Activated CD8-positive, alpha-beta T cell treated with anti-CD3 and anti-CD28 coated beads for 36 hours (primary cell): ENCODE measurements at regions not wholly inside any gene's neighbourhood (a gene's known extent, or its start where the extent isn't known, plus 50 kb on each side); places are given as distances from the start of the nearest gene placed in this dataset.

ENCODE experiments used
- ATAC-seq: fragments of 200-7000 bp; cut with Tn5 transposase; one replicate; pipeline ENCODE4 v1.10.0; 2021; ENCODE audit warnings: mild to moderate bottlenecking, moderate library complexity
- CTCF ChIA-PET: fragments of 350-600 bp; sonication (Branson Sonifier 250); formaldehyde crosslinking; loops from one replicate; lab custom pipeline; 2021; ENCODE audit warnings: antibody characterized with exemption; lab: Charles Lee
- POLR2A ChIA-PET: fragments of 350-600 bp; sonication (Branson Sonifier 250); formaldehyde crosslinking; loops from one replicate; lab custom pipeline; 2021; ENCODE audit warnings: antibody characterized with exemption; lab: Charles Lee
- DNase-seq: peaks from one replicate; pipeline ENCODE4 v3.0.0-alpha.2; 2020
- H3K27ac Mint-ChIP-seq: one replicate; pipeline ENCODE4 v1.8.0; 2021; ENCODE audit warnings: mild to moderate bottlenecking, mixed read lengths
- H3K27me3 Mint-ChIP-seq: one replicate; pipeline ENCODE4 v1.8.0; 2021; ENCODE audit warnings: mixed read lengths
- H3K36me3 Mint-ChIP-seq: one replicate; pipeline ENCODE4 v1.8.0; 2021; ENCODE audit warnings: low read depth, mixed read lengths
- H3K4me1 Mint-ChIP-seq: one replicate; pipeline ENCODE4 v1.8.0; 2021; ENCODE audit warnings: low read depth, mixed read lengths
- H3K4me3 Mint-ChIP-seq: one replicate; pipeline ENCODE4 v1.8.0; 2021; ENCODE audit warnings: mild to moderate bottlenecking, moderate library complexity, mixed read lengths
- H3K9me3 Mint-ChIP-seq: one replicate; pipeline ENCODE4 v1.8.0; 2021; ENCODE audit warnings: mixed read lengths
- intact Hi-C: fragments of 100-400 bp; cut with micrococcal nuclease; formaldehyde crosslinking; loops from one replicate; pipeline ENCODE4 v1.10.0; 2022
- TF ChIP-seq, protein P1 (sequence below): fragments of 200-600 bp; IDR thresholded peaks from one replicate; pipeline ENCODE4 v1.8.0; 2022; ENCODE audit warnings: antibody characterized with exemption, mild to moderate bottlenecking

DNA sequence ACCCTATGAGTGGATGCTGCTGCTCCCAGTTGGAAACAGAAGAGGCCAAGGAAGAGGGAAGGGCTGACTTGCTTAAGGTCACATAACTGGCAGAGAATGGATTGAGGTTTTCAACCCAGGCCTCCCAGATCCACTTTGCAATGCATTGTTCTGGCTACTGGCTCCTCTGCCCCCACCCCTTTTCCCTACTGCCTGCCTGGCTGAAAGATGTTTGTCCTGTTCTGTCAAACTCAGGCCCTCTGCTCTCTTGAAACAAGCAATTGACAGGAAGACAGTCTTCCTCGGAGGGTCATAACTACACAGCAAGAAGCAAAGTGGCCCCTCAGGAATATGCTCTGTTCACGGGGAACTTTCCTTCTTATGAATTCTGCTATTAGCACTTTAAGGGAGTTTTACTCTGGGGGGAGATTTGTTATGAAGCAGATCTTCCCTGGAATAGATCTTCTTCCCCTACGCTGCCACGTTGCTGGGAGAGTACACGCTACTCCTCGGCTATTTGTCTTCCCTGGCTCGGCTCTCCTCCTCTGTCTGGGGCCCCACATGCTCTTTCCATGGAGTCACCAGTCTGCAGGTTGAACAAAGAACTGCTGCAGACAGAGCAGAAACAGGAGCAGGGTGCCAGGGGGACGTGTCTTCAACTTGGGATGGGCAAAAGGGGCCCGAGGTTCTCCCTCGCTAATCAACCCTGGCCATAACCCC is 436.1 kb downstream of the TYW1 start:
- intact Hi-C loops, result no loop called here
- Mint-ChIP-seq H3K27me3 (no peaks in the 10 kb centered on the region), H3K27ac (no peak overlapping the region), H3K36me3 (peaks cover 5% of the 10 kb centered on the region), H3K4me1 (no peaks in the 10 kb centered on the region), H3K4me3 (no peak overlapping the region), H3K9me3 (peaks cover 8% of the 10 kb centered on the region)
- ChIA-PET CTCF (no interaction called here), POLR2A (no interaction called here)
- DNase-seq (no peak), ATAC-seq (no peak)
- TF ChIP-seq, protein P1, sequence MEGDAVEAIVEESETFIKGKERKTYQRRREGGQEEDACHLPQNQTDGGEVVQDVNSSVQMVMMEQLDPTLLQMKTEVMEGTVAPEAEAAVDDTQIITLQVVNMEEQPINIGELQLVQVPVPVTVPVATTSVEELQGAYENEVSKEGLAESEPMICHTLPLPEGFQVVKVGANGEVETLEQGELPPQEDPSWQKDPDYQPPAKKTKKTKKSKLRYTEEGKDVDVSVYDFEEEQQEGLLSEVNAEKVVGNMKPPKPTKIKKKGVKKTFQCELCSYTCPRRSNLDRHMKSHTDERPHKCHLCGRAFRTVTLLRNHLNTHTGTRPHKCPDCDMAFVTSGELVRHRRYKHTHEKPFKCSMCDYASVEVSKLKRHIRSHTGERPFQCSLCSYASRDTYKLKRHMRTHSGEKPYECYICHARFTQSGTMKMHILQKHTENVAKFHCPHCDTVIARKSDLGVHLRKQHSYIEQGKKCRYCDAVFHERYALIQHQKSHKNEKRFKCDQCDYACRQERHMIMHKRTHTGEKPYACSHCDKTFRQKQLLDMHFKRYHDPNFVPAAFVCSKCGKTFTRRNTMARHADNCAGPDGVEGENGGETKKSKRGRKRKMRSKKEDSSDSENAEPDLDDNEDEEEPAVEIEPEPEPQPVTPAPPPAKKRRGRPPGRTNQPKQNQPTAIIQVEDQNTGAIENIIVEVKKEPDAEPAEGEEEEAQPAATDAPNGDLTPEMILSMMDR, result no peak

DNA sequence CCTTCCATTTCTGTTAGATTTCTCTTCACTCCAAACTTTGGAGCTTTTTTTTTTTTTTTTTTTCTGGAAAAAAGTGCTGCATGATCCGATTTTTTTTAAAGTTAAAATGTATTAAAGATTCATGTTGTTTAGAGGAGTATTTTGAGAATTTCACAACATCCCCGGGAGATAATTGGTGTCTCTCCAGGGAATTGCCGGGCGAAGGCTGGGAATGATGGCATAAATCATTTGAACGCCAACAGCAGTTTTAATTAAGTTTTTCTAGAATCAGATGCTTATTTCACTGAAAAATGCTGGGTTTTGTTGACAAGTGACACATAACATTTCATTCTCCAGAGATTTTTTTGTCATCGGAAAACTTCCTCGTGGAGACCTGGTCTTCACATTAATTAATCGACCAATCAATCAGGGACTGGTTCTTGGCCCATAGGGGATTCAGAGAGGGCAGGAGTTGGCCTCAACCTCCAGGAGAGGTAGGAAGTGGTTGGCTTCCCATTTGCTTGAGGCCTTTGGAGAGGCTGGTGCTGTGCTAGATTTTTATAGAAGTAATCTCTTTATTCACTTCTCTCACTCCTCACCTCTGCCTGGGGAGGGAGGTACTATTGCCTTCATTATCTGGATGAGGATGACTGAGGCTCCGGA is 439.4 kb downstream of the TYW1 start:
- H3K27me3 Mint-ChIP-seq, result no peaks in the 10 kb centered on the region
- ATAC-seq, result no peak
- no peak overlapping the region for H3K27ac Mint-ChIP-seq
- intact Hi-C loops, result no loop called here
- H3K4me3 Mint-ChIP-seq, result no peak overlapping the region
- TF ChIP-seq, protein P1, result no peak
- CTCF ChIA-PET, result no interaction called here
- peaks cover 8% of the 10 kb centered on the region for H3K9me3 Mint-ChIP-seq
- H3K36me3 Mint-ChIP-seq, result peaks cover 5% of the 10 kb centered on the region
- DNase-seq, result no peak
- H3K4me1 Mint-ChIP-seq, result no peaks in the 10 kb centered on the region
- POLR2A ChIA-PET, result no interaction called here

DNA sequence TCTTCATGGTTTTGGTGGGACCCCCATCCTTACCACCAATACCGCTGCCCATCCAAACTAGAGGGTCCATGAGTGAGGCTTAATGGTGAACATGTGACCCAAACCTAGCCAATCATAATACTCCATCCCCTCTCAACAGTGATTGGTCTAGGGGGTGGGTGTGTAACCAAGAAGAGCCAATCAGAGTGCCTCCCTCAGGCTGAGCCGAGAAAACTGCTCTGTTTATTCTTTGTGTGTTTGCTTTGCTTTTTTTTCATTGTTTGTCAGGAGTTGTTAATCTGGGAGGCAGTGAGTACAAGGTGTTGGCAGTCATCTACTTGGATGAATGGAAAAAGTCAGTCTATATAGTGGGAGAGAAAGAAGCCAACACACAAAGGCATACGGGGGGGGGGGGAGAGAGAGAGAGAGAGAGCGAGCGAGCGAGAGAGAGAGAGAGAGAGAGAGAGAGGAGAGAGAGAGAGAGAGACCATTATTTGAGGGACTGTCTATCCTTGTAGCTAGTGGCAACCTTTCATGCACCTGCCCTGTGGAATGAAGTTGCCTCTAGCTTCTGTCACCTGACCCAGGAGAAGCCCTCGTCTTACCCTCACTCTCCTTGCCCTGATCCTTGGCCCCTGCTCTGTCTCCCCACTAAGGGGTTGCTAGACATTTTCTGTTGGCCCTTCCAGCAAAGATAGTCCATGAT is 441.7 kb downstream of the TYW1 start:
- Mint-ChIP-seq H3K27me3 (peaks cover 1% of the 10 kb centered on the region), H3K4me1 (no peaks in the 10 kb centered on the region), H3K27ac (no peak overlapping the region), H3K9me3 (peaks cover 5% of the 10 kb centered on the region), H3K4me3 (no peak overlapping the region), H3K36me3 (peaks cover 5% of the 10 kb centered on the region)
- ChIA-PET CTCF (no interaction called here), POLR2A (no interaction called here)
- ATAC-seq (no peak), DNase-seq (no peak)
- TF ChIP-seq, protein P1, result no peak
- intact Hi-C loops, result no loop called here

DNA sequence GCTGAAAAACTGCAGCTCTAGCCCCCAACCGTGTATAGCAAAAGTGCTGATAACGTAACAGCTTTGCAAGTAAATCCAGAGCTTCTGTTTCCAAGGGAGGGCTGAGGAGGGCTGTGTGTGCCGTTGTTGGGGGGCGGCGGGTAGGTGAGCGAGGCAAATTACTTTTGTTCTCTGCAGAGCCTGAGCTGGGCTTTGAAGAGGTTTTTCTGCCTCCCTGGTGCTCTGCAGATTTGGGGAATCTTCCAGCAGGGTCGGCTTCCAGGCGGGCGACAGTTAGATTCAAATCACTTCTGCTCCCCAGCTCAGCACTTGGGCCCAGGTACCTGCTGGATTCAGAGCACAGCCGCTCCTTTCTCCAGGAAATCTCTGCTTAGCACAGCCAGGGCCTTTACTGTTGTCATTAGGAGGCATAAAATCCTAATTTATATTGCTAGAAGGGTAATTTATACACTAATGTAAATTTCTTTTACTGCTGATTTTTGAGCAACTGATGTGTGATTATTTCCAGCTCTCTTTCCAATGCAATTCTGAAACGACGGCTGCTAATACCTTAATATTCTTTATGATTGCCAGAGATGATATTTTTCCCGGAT is 442.4 kb downstream of the TYW1 start:
- Mint-ChIP-seq H3K9me3 (no peaks in the 10 kb centered on the region), H3K4me3 (no peak overlapping the region), H3K36me3 (no peaks in the 10 kb centered on the region), H3K4me1 (no peaks in the 10 kb centered on the region), H3K27me3 (peaks cover 1% of the 10 kb centered on the region), H3K27ac (no peak overlapping the region)
- CTCF ChIA-PET, result no interaction called here
- ATAC-seq (no peak), DNase-seq (no peak)
- TF ChIP-seq, protein P1, result no peak
- intact Hi-C loops, result no loop called here
- POLR2A ChIA-PET, result no interaction called here

DNA sequence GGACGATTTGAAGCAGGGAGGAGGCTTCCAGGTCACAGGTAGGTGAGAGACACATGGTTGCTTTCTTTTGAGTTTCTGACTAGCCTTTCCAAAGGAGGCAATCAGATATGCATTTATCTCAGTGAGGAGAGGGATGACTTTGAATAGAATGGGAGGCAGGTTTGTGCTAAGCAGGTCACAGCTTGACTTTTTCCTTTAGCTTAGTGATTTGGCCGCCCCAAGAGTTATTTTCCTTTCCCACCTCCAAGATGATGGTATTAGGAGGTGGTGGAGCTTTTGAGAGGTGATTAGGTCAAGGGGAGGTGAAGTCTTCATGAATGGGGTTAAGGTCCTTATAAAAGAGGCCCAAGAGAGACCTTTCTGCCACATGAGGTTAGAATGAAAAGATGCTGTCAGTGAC is 443.7 kb downstream of the TYW1 start:
- ChIA-PET POLR2A (no interaction called here), CTCF (no interaction called here)
- H3K4me3 Mint-ChIP-seq, result no peak overlapping the region
- no peaks in the 10 kb centered on the region for H3K4me1 Mint-ChIP-seq
- no peaks in the 10 kb centered on the region for H3K9me3 Mint-ChIP-seq
- H3K27me3 Mint-ChIP-seq, result peaks cover 1% of the 10 kb centered on the region
- DNase-seq (no peak), ATAC-seq (no peak)
- TF ChIP-seq, protein P1, result no peak
- no peak overlapping the region for H3K27ac Mint-ChIP-seq
- intact Hi-C loops, result no loop called here
- H3K36me3 Mint-ChIP-seq, result no peaks in the 10 kb centered on the region
